Liver (tissue), 8 donors: ENCODE measurements at regions not wholly inside any gene's neighbourhood (a gene's known extent, or its start where the extent isn't known, plus 50 kb on each side); places are given as distances from the start of the nearest gene placed in this dataset.

Experiments
- DNase-seq: peaks from one replicate; pipeline ENCODE4 v3.0.0-alpha.2; 2017; ENCODE audit warnings: low spot score
- H3K27ac ChIP-seq, 2 donors: one replicate each; pipeline ENCODE4 v1.7.0; 2013; ENCODE audit warnings: inconsistent platforms in 2 of 2, low read length in 2 of 2, control low read depth in 1 of 2, low read depth in 1 of 2, mild to moderate bottlenecking in 1 of 2
- H3K27me3 ChIP-seq, 4 donors: one replicate each; pipeline versions ENCODE4 v1.6.1 to v1.7.0; 2013; ENCODE audit warnings: low read length in 3 of 4, inconsistent platforms in 1 of 4, mild to moderate bottlenecking in 1 of 4, moderate library complexity in 1 of 4; ENCODE audit not compliant: control insufficient read depth in 4 of 4, insufficient read depth in 4 of 4
- H3K36me3 ChIP-seq, 4 donors: one replicate each; pipeline versions ENCODE4 v1.6.1 to v1.7.0; 2013; ENCODE audit warnings: low read length in 3 of 4, mild to moderate bottlenecking in 3 of 4, low read depth in 1 of 4, moderate library complexity in 1 of 4; ENCODE audit not compliant: control insufficient read depth in 4 of 4, insufficient read depth in 3 of 4
- H3K4me1 ChIP-seq, 4 donors: one replicate each; pipeline versions ENCODE4 v1.6.1 to v1.7.0; 2013; ENCODE audit warnings: low read length in 3 of 4, mild to moderate bottlenecking in 3 of 4, moderate library complexity in 1 of 4; ENCODE audit not compliant: control insufficient read depth in 4 of 4, insufficient read depth in 4 of 4
- H3K4me3 ChIP-seq, 3 donors: one replicate each; pipeline versions ENCODE4 v1.6.1 to v1.7.0; 2013; ENCODE audit warnings: low read length in 3 of 3, control low read depth in 1 of 3, low read depth in 1 of 3, mild to moderate bottlenecking in 1 of 3
- H3K9ac ChIP-seq, 2 donors: one replicate each; pipeline ENCODE4 v1.7.0; 2013; ENCODE audit warnings: low read length in 2 of 2, mild to moderate bottlenecking in 2 of 2, moderate library complexity in 2 of 2, control low read depth in 1 of 2, low read depth in 1 of 2
- H3K9me3 ChIP-seq, 4 donors: one replicate each; pipeline versions ENCODE4 v1.6.1 to v1.7.0; 2013; ENCODE audit warnings: low read length in 3 of 4; ENCODE audit not compliant: control insufficient read depth in 4 of 4
- ATF3 ChIP-seq: IDR thresholded peaks from 2 replicates; pipeline ENCODE4 v1.6.1; 2016; ENCODE audit warnings: antibody characterized with exemption
- CTCF ChIP-seq: fragments of 150-350 bp; IDR thresholded peaks from 2 replicates; pipeline ENCODE4 v1.5.1; 2017; ENCODE audit warnings: improper control_type of control experiment, low read depth, low read length; ENCODE audit not compliant: missing input control
- EGR1 ChIP-seq, 2 donors: IDR thresholded peaks; 2 replicates each; pipeline ENCODE4 v1.6.1; 2016 to 2018; ENCODE audit warnings: antibody characterized with exemption in 2 of 2, low read depth in 2 of 2
- FOXA2 ChIP-seq: IDR thresholded peaks from 2 replicates; pipeline ENCODE4 v1.6.1; 2016; ENCODE audit warnings: antibody characterized with exemption
- GABPA ChIP-seq, 2 donors: IDR thresholded peaks in 1 of 2; conservative IDR thresholded peaks in 1 of 2; 2 replicates each; pipeline ENCODE4 v1.6.1; 2016; ENCODE audit warnings: antibody characterized with exemption in 2 of 2, mild to moderate bottlenecking in 1 of 2, moderate library complexity in 1 of 2
- HNF4G ChIP-seq: IDR thresholded peaks from 2 replicates; pipeline ENCODE4 v1.6.1; 2016; ENCODE audit warnings: antibody characterized with exemption
- MAX ChIP-seq: IDR thresholded peaks from 2 replicates; pipeline ENCODE4 v1.6.1; 2016; ENCODE audit warnings: antibody characterized with exemption
- NR2F2 ChIP-seq: IDR thresholded peaks from 2 replicates; pipeline ENCODE4 v1.6.1; 2016; ENCODE audit warnings: antibody characterized with exemption
- RAD21 ChIP-seq, 2 donors: IDR thresholded peaks; 2 replicates each; pipeline ENCODE4 v1.6.1; 2016; ENCODE audit warnings: antibody characterized with exemption in 2 of 2, mild to moderate bottlenecking in 2 of 2
- SP1 ChIP-seq: IDR thresholded peaks from 2 replicates; pipeline ENCODE4 v1.6.1; 2018; ENCODE audit warnings: antibody characterized with exemption, mild to moderate bottlenecking
- TAF1 ChIP-seq: conservative IDR thresholded peaks from 2 replicates; pipeline ENCODE4 v1.6.1; 2016; ENCODE audit warnings: antibody characterized with exemption, mild to moderate bottlenecking
- WGBS: extraction: QIAGEN DNeasy Blood & Tissue Kit; methylation state at CpG from one replicate; pipeline ENCODE4 v1.1.7; 2013; 5-methylcytosine and 5-hydroxymethylcytosine counted together
- TF ChIP-seq, protein P1 (sequence below): IDR thresholded peaks from 2 replicates; pipeline ENCODE4 v1.6.1; 2016; ENCODE audit warnings: antibody characterized with exemption, mild to moderate bottlenecking
- donor health status: healthy.
- donor health status: healthy.
- donor health status: healthy.
- donor health status: healthy.
- donor health status: healthy.

DNA sequence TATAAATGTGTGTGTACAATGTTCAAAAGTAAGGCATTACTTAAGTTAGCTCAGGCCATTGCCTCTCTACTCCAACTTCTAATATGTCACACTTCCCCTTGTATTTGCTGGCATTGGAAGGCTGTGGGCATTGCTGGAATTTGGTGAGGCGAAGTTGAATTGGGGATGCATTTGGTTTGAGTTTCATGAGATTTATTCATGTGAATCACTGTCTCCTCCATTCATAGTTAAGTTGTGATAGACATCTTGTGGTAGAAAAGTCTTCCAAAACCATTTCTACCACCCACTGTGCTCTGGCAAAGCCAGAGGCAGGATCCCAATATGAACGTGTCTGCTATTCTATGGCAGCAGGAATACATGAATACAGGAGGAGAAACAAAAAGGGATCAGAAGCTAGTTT, 397.8 kb upstream of the USP24 start:
- H3K36me3 ChIP-seq = no peaks in the 10 kb centered on the region
- DNase-seq = no peak
- no peaks in the 10 kb centered on the region for H3K4me1 ChIP-seq
- no peak overlapping the region for H3K4me3 ChIP-seq
- TF ChIP-seq MAX (no peak), FOXA2 (no peak), SP1 (no peak), HNF4G (no peak), CTCF (no peak), RAD21 (IDR thresholded peaks at IDR 0.05) (no peak), TAF1 (no peak), EGR1 (IDR thresholded peaks at IDR 0.05; ENCODE audit: low read depth in 2 of 2) (no peak), NR2F2 (no peak)
- TF ChIP-seq, protein P1, sequence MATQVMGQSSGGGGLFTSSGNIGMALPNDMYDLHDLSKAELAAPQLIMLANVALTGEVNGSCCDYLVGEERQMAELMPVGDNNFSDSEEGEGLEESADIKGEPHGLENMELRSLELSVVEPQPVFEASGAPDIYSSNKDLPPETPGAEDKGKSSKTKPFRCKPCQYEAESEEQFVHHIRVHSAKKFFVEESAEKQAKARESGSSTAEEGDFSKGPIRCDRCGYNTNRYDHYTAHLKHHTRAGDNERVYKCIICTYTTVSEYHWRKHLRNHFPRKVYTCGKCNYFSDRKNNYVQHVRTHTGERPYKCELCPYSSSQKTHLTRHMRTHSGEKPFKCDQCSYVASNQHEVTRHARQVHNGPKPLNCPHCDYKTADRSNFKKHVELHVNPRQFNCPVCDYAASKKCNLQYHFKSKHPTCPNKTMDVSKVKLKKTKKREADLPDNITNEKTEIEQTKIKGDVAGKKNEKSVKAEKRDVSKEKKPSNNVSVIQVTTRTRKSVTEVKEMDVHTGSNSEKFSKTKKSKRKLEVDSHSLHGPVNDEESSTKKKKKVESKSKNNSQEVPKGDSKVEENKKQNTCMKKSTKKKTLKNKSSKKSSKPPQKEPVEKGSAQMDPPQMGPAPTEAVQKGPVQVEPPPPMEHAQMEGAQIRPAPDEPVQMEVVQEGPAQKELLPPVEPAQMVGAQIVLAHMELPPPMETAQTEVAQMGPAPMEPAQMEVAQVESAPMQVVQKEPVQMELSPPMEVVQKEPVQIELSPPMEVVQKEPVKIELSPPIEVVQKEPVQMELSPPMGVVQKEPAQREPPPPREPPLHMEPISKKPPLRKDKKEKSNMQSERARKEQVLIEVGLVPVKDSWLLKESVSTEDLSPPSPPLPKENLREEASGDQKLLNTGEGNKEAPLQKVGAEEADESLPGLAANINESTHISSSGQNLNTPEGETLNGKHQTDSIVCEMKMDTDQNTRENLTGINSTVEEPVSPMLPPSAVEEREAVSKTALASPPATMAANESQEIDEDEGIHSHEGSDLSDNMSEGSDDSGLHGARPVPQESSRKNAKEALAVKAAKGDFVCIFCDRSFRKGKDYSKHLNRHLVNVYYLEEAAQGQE = no peak
- no peak overlapping the region for H3K27ac ChIP-seq
- no peaks in the 10 kb centered on the region for H3K27me3 ChIP-seq
- H3K9ac ChIP-seq = no peak overlapping the region
- WGBS = 76% methylated on average over 2 of the region's 2 CpGs
- peaks cover 0 to 4% (median 0%) of the 10 kb centered on the region in 4 donors for H3K9me3 ChIP-seq

DNA sequence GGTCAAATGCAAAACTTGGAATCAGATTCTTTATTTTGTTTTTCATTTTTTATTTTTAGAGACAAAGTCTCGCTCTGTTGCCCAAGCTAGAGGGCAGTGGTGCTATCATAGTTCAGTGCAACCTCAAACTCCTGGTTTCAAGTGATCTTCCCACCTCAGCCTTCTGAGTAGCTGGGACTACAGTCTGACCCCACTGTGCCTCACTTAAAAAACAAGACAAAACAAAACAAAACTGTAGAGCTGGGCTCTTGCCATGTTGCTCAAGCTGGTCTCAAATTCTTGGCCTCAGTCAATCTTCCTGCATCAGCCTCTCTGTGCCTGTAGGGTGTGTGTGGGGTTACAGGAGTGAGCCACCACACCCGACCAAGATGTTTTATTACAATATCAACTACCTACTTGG, 396.0 kb upstream of the USP24 start:
- no peaks in the 10 kb centered on the region for H3K4me1 ChIP-seq
- DNase-seq = no peak
- no peak overlapping the region for H3K4me3 ChIP-seq
- no peak overlapping the region for H3K9ac ChIP-seq
- no peak for TF ChIP-seq CTCF
- TF ChIP-seq ATF3 = no peak
- TF ChIP-seq GABPA (IDR thresholded peaks at IDR 0.05 in 1 of 2, conservative IDR thresholded peaks at IDR 0.05 in 1 of 2) = no peak
- no peak for TF ChIP-seq TAF1
- TF ChIP-seq, protein P1 = no peak
- TF ChIP-seq FOXA2 = no peak
- no peak overlapping the region for H3K27ac ChIP-seq
- H3K9me3 ChIP-seq = peaks cover 0 to 8% (median 0%) of the 10 kb centered on the region in 4 donors
- H3K27me3 ChIP-seq = no peaks in the 10 kb centered on the region
- H3K36me3 ChIP-seq = no peaks in the 10 kb centered on the region
- 86% methylated on average over 2 of the region's 2 CpGs for WGBS
